ENCODE measurements at regions not wholly inside any gene's neighbourhood (a gene's known extent, or its start where the extent isn't known, plus 50 kb on each side); places are given as distances from the start of the nearest gene placed in this dataset.

GRCh38 chr9:117775591-117775990 lies 71.4 kb downstream of the TLR4 start:
- intact Hi-C loops (cut with micrococcal nuclease) = no loop called here
- Mint-ChIP-seq H3K36me3 (ENCODE audit: low read depth) (no peaks in the 10 kb centered on the region), H3K4me1 (ENCODE audit: low read depth) (peaks cover 12% of the 10 kb centered on the region), H3K27ac (no peak overlapping the region), H3K4me3 (ENCODE audit: low read depth) (no peak overlapping the region), H3K27me3 (ENCODE audit: low read depth) (peaks cover 18% of the 10 kb centered on the region), H3K9me3 (no peaks in the 10 kb centered on the region)
- no peak for DNase-seq (ENCODE audit: low spot score)

GRCh38 chr9:117777823-117778222 lies 73.6 kb downstream of the TLR4 start:
- no peak overlapping the region for H3K27ac Mint-ChIP-seq
- no peaks in the 10 kb centered on the region for H3K36me3 Mint-ChIP-seq (ENCODE audit: low read depth)
- intact Hi-C loops (cut with micrococcal nuclease) = no loop called here
- H3K4me1 Mint-ChIP-seq (ENCODE audit: low read depth) = peaks cover 12% of the 10 kb centered on the region
- H3K9me3 Mint-ChIP-seq = no peaks in the 10 kb centered on the region
- no peak for DNase-seq (ENCODE audit: low spot score)
- no peak overlapping the region for H3K4me3 Mint-ChIP-seq (ENCODE audit: low read depth)
- peaks cover 25% of the 10 kb centered on the region for H3K27me3 Mint-ChIP-seq (ENCODE audit: low read depth)

- intact Hi-C loops (cut with micrococcal nuclease) = no loop called here
- peaks cover 20% of the 10 kb centered on the region for H3K27me3 Mint-ChIP-seq (ENCODE audit: low read depth)
- no peaks in the 10 kb centered on the region for H3K9me3 Mint-ChIP-seq
- H3K36me3 Mint-ChIP-seq (ENCODE audit: low read depth) = no peaks in the 10 kb centered on the region
- no peak for DNase-seq (ENCODE audit: low spot score)
- no peak overlapping the region for H3K4me3 Mint-ChIP-seq (ENCODE audit: low read depth)
- H3K27ac Mint-ChIP-seq = no peak overlapping the region
- H3K4me1 Mint-ChIP-seq (ENCODE audit: low read depth) = peaks cover 12% of the 10 kb centered on the region
Observed at GRCh38 chr9:117779760-117780159, 75.6 kb downstream of the TLR4 start.

- no peaks in the 10 kb centered on the region for H3K36me3 Mint-ChIP-seq (ENCODE audit: low read depth)
- peak; percentile 62 for DNase-seq (ENCODE audit: low spot score)
- no peak overlapping the region for H3K27ac Mint-ChIP-seq
- peaks cover 16% of the 10 kb centered on the region for H3K27me3 Mint-ChIP-seq (ENCODE audit: low read depth)
- no peak overlapping the region for H3K4me3 Mint-ChIP-seq (ENCODE audit: low read depth)
- H3K9me3 Mint-ChIP-seq = no peaks in the 10 kb centered on the region
- H3K4me1 Mint-ChIP-seq (ENCODE audit: low read depth) = peaks cover 12% of the 10 kb centered on the region
- intact Hi-C loops (cut with micrococcal nuclease) = loop anchor here (2.0 kb wide), 1 partner anchor 44 kb away; no protein-coding TSS in a partner anchor
Observed at GRCh38 chr9:117782931-117783788, 79.0 kb downstream of the TLR4 start.

- peaks cover 11% of the 10 kb centered on the region for H3K4me1 Mint-ChIP-seq (ENCODE audit: low read depth)
- intact Hi-C loops (cut with micrococcal nuclease) = loop anchor here (2.0 kb wide), 1 partner anchor 43 kb away; no protein-coding TSS in a partner anchor
- no peaks in the 10 kb centered on the region for H3K9me3 Mint-ChIP-seq
- peaks cover 15% of the 10 kb centered on the region for H3K27me3 Mint-ChIP-seq (ENCODE audit: low read depth)
- peak; percentile 30 for DNase-seq (ENCODE audit: low spot score)
- H3K27ac Mint-ChIP-seq = no peak overlapping the region
- no peak overlapping the region for H3K4me3 Mint-ChIP-seq (ENCODE audit: low read depth)
- no peaks in the 10 kb centered on the region for H3K36me3 Mint-ChIP-seq (ENCODE audit: low read depth)
Observed at GRCh38 chr9:117783828-117784227, 79.6 kb downstream of the TLR4 start.

GRCh38 chr9:117784996-117785395 lies 80.8 kb downstream of the TLR4 start:
- DNase-seq (ENCODE audit: low spot score) = no peak
- intact Hi-C loops (cut with micrococcal nuclease) = no loop called here
- H3K9me3 Mint-ChIP-seq = no peaks in the 10 kb centered on the region
- H3K4me3 Mint-ChIP-seq (ENCODE audit: low read depth) = no peak overlapping the region
- no peak overlapping the region for H3K27ac Mint-ChIP-seq
- H3K36me3 Mint-ChIP-seq (ENCODE audit: low read depth) = no peaks in the 10 kb centered on the region
- H3K4me1 Mint-ChIP-seq (ENCODE audit: low read depth) = peaks cover 1% of the 10 kb centered on the region
- H3K27me3 Mint-ChIP-seq (ENCODE audit: low read depth) = peaks cover 14% of the 10 kb centered on the region

GRCh38 chr9:117787746-117788145 lies 83.5 kb downstream of the TLR4 start:
- Mint-ChIP-seq H3K27me3 (ENCODE audit: low read depth) (peaks cover 10% of the 10 kb centered on the region), H3K4me3 (ENCODE audit: low read depth) (no peak overlapping the region), H3K9me3 (no peaks in the 10 kb centered on the region), H3K27ac (no peak overlapping the region), H3K36me3 (ENCODE audit: low read depth) (no peaks in the 10 kb centered on the region), H3K4me1 (ENCODE audit: low read depth) (no peaks in the 10 kb centered on the region)
- DNase-seq (ENCODE audit: low spot score) = no peak
- intact Hi-C loops (cut with micrococcal nuclease) = no loop called here

- no peak for DNase-seq (ENCODE audit: low spot score)
- H3K27ac Mint-ChIP-seq = no peak overlapping the region
- H3K4me3 Mint-ChIP-seq (ENCODE audit: low read depth) = no peak overlapping the region
- H3K9me3 Mint-ChIP-seq = no peaks in the 10 kb centered on the region
- peaks cover 7% of the 10 kb centered on the region for H3K27me3 Mint-ChIP-seq (ENCODE audit: low read depth)
- no peaks in the 10 kb centered on the region for H3K36me3 Mint-ChIP-seq (ENCODE audit: low read depth)
- H3K4me1 Mint-ChIP-seq (ENCODE audit: low read depth) = no peaks in the 10 kb centered on the region
- intact Hi-C loops (cut with micrococcal nuclease) = no loop called here
Observed at GRCh38 chr9:117795271-117795670, 91.1 kb downstream of the TLR4 start.

GRCh38 chr9:117796681-117797080 lies 92.5 kb downstream of the TLR4 start:
- Mint-ChIP-seq H3K4me1 (ENCODE audit: low read depth) (no peaks in the 10 kb centered on the region), H3K36me3 (ENCODE audit: low read depth) (no peaks in the 10 kb centered on the region), H3K27ac (no peak overlapping the region), H3K4me3 (ENCODE audit: low read depth) (no peak overlapping the region), H3K27me3 (ENCODE audit: low read depth) (peaks cover 7% of the 10 kb centered on the region), H3K9me3 (no peaks in the 10 kb centered on the region)
- no peak for DNase-seq (ENCODE audit: low spot score)
- intact Hi-C loops (cut with micrococcal nuclease) = no loop called here

- Mint-ChIP-seq H3K9me3 (no peaks in the 10 kb centered on the region), H3K36me3 (ENCODE audit: low read depth) (no peaks in the 10 kb centered on the region), H3K27ac (no peak overlapping the region), H3K4me3 (ENCODE audit: low read depth) (no peak overlapping the region), H3K27me3 (ENCODE audit: low read depth) (peaks cover 11% of the 10 kb centered on the region), H3K4me1 (ENCODE audit: low read depth) (no peaks in the 10 kb centered on the region)
- DNase-seq (ENCODE audit: low spot score) = no peak
- intact Hi-C loops (cut with micrococcal nuclease) = no loop called here
Observed at GRCh38 chr9:117800389-117800788, 96.2 kb downstream of the TLR4 start.

- Mint-ChIP-seq H3K27ac (no peak overlapping the region), H3K4me3 (ENCODE audit: low read depth) (no peak overlapping the region), H3K9me3 (no peaks in the 10 kb centered on the region), H3K27me3 (ENCODE audit: low read depth) (peaks cover 22% of the 10 kb centered on the region), H3K4me1 (ENCODE audit: low read depth) (no peaks in the 10 kb centered on the region), H3K36me3 (ENCODE audit: low read depth) (no peaks in the 10 kb centered on the region)
- intact Hi-C loops (cut with micrococcal nuclease) = no loop called here
- no peak for DNase-seq (ENCODE audit: low spot score)
Observed at GRCh38 chr9:117809751-117810150, 105.5 kb downstream of the TLR4 start.

GRCh38 chr9:117815315-117815714 lies 111.1 kb downstream of the TLR4 start:
- no peak for DNase-seq (ENCODE audit: low spot score)
- intact Hi-C loops (cut with micrococcal nuclease) = no loop called here
- H3K27ac Mint-ChIP-seq = no peak overlapping the region
- no peaks in the 10 kb centered on the region for H3K9me3 Mint-ChIP-seq
- peaks cover 28% of the 10 kb centered on the region for H3K27me3 Mint-ChIP-seq (ENCODE audit: low read depth)
- no peaks in the 10 kb centered on the region for H3K4me1 Mint-ChIP-seq (ENCODE audit: low read depth)
- H3K4me3 Mint-ChIP-seq (ENCODE audit: low read depth) = no peak overlapping the region
- no peaks in the 10 kb centered on the region for H3K36me3 Mint-ChIP-seq (ENCODE audit: low read depth)

GRCh38 chr9:117815948-117816347 lies 111.7 kb downstream of the TLR4 start:
- no peaks in the 10 kb centered on the region for H3K9me3 Mint-ChIP-seq
- H3K36me3 Mint-ChIP-seq (ENCODE audit: low read depth) = no peaks in the 10 kb centered on the region
- H3K4me3 Mint-ChIP-seq (ENCODE audit: low read depth) = no peak overlapping the region
- intact Hi-C loops (cut with micrococcal nuclease) = no loop called here
- DNase-seq (ENCODE audit: low spot score) = no peak
- no peaks in the 10 kb centered on the region for H3K4me1 Mint-ChIP-seq (ENCODE audit: low read depth)
- peaks cover 28% of the 10 kb centered on the region for H3K27me3 Mint-ChIP-seq (ENCODE audit: low read depth)
- no peak overlapping the region for H3K27ac Mint-ChIP-seq
